ENCODE measurements at regions not wholly inside any gene's neighbourhood (a gene's known extent, or its start where the extent isn't known, plus 50 kb on each side); places are given as distances from the start of the nearest gene placed in this dataset.

DNA sequence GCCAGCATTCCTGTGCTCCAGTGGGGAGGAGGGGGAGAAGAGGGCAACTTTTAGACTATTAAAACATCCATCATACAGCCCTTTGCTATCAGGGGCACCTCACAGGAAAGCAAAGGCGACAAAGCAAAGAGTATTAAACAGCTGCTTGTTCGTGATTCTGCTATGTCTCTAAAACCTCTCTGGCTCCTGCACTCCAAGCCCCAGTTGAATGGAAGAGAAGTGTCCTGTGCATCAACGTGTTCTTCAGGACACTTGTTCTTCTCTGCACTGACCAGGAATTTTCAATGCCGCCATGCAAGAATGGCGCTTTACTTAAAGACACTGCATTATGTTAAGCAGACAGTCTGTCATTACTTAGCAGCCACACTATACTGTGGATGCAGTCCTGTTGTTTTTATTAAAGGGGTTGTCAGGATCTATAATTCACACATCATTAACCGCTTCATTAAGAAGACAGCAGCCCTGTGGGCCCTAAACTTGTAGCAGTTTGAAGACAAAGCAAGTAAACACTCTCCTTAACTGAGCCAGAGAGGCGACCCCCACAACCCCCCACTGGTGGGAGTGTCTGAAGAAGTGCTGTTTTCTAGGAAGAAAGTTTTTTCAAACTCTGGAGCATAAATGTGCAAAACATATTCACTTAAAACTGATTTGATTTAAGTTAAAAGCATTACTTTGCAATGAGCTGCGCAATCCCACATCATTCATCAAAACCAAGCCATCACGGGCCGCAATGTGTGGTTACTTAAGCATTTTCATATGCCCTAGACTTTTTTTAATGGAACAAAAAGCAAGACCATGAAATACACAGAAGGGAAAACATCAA, 164.5 kb downstream of the ZNF608 start:
- DNase-seq: no peak

DNA sequence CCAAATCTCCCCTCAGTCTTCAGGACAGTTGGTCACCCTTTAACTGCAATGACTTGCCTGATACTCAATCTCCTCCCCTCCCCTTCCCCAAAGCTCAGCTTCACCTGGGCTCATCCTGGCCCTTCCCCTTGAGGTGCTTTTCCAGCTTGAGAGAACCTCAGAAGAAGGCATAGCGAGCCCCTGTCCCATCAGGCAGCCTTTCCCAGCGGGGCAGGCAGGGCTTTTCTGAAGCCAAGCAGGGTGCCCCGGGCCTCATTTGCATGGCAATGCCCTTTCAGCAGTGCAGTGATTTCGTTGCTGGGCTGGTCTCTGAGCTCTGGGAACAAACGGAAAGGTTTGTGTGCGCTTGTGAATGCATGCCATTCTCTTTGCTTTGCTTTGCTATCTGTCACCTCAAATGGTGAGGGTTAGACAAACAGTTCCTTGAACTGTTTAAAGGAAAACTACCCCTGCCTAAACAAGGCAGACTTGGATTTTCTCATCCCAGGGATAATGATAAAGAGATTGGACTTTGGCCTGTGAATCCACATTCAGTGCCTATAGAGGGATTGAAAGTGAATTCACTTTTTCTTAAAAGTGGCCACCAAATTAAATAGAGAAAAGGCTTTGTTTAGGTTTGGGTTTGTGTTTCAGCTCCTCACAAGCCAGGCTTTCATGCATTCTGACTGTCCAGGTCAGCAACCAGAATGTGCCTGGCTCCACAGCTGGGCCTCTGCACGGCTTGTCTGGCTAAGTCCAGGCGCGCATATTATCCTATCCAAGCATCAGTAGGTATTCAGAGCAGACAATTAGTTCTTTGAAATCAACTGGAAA, 165.3 kb downstream of the ZNF608 start:
- no peak for DNase-seq

DNA sequence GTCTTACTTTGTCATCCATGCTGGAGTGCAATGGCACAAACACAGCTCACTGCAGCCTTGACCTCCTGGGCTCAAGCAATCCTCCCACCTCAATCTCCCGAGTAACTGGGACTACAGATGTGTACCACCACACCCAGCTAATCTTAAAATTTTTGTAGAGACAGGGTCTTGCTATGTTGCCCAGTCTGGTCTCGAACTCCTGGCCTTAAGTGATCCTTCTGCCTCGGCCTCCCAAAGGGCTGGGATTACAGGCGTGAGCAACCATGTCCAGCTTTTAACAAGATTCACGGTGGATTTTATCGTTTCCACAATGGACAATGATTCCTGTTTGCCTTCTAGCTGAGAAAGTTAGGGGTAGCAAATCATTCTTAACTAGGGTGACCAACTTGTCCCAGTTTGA, 165.9 kb downstream of the ZNF608 start:
- DNase-seq: no peak

DNA sequence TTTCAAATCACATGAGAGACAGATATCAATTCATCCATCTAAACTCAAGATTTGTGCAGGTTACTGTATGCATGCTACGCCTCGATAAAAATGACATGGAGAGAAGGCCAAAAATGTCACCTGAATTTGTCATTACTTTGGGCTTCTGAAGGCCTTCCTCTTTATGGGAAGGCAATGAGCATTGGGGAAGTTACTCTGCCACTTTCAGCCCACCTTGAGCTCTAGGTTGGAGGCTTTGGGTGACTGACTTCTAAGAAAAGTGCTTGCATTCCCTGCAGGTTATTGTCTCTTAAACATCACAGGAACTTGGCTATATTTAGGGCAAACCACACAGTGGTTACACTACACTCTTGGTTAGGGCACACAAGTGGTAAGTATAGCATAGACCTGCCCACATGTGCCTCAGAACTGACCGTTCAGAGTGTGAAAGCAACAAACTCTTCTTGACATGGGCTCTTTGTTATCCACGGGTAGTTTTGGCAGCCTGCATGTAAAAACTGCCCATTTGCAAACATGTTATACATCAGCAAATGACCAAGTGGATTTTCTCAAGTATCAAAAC, 169.5 kb downstream of the ZNF608 start:
- DNase-seq: no peak

DNA sequence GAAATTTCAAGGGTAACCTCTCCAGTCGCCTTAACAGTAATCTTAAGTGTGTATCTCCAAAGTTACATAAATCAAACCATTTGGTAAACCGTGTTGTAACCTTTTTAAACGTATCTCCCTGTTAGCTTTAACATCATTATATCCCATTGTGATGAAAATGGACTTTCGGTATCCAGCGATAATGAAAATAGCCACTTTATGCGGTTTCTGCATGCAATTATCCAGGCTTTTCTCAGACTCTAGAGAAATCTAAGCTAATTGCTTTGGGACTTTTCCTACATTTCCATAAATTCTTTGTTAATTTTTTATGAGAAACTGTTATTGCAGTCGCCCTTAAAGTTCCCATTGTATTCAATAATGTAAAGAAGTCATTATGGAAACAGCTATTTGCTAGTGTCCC, 170.7 kb downstream of the ZNF608 start:
- DNase-seq: no peak

DNA sequence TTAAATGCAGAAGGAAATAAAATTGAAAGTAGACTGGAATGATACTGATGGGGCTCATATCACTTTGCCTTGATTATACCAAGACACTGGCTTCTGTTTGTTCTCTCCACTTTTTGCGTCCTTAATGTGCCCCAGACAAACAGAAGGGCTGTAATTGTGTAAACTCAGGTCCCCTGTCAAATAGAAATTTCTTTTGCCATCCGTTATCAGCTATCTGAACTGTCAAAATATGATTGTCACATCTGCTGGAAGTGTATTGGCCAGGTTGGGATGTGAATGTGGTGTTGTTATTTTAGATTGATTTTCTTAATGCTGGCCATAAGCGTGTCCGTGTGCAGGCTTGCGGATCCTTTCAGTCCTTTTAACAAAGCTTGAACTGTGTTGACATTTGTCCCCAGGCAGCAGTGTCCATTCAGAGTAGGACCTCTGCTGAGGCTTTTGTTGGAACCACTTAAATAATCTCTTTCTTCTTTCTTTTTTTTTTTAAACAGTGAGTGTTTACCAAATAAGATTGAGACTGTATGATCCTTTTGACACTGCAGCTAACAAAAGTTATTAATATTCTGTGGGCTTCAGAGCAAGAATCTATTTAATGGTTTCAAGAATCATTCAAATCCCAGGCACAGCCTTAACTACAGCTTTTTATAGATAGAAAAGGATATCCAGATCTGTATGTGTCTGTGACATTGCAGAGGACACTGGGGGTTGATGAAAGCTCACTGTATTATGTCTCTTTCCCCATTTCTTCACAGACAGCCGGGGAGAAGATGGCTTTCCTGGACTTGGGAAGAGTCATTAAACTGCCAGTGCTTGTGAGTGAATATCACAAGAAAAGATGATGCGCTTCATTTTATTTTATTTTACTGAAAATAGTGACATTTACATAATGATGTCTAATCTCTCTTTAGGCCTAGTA, 171.7 kb downstream of the ZNF608 start:
- no peak for DNase-seq

DNA sequence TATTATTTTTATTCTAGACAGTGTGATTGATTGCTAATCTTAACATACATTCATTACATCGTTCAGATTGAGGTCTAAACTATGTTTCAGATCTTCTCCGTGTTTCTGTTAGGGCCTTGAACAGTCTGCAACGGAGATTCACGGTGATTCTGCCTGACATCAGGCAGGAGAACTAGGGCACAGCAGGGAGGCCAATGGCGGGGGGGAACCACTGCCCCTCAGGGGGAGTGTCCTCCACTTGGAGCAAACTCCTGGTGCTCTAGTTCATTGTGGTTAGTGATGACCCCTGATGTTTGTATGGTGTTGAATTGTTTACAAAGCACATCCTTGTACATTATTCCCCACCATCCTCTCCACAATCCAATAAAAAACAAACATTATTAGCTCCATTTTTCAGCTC, 173.5 kb downstream of the ZNF608 start:
- DNase-seq: no peak

DNA sequence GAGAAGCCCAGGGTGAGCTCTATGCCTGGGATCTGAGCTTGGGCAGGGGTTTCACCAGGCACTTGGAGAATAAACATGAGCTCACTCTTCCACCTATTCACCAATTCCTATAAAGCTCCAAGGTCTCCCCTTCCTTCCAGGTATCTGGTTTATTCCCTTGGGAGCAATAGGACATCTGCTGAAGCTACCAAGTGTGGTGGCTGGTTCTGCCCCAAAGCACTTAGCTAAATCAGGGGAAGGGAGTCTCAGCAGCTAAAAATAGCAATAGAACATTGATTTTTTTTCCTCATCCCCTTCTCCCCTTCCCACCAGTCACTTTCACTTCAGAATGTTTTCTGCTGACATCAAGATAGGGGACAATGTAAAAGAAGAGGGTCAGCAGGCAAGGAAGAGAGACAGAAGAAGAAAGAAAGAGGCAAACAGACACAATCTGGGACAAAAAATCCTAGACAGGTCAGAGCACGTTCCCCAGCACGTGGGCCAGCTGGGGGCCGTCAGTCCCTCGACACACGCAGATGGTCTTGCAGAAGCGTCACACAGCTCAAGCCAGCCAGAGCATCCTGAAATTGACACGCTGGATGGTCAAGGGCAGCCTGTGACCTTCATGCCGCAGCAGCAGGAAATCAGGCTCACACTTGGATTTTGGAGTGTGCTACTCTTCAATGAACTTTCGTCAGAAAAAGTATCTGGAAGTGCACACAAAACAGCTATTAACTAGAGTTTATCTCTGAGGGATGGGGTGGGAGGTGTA, 176.0 kb downstream of the ZNF608 start:
- no peak for DNase-seq

DNA sequence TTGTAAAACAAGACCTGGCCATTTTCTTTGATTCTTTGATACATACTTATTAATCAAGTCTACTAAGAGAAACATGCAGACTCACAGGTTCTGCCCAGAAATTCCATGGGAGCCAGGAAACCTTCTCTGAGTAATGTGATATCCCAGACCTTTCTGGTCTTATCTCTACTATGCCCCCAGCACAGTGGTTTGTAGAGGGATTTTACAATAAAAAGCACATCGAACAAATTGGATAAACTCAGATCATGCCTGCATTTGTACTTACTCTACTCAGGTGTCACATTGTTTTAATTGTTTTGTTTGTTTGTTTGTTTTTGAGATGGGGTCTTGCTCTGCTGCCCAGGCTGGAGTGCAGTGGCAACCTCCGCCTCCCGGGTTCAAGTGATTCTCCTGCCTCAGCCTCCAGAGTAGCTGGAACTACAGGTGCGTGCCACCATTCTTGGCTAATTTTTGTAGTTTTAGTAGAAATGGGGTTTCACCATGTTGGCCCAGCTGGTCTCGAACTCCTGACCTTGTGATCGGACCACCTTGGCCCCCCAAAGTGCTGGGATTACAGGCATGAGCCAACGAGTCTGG, 179.5 kb downstream of the ZNF608 start:
- no peak for DNase-seq

DNA sequence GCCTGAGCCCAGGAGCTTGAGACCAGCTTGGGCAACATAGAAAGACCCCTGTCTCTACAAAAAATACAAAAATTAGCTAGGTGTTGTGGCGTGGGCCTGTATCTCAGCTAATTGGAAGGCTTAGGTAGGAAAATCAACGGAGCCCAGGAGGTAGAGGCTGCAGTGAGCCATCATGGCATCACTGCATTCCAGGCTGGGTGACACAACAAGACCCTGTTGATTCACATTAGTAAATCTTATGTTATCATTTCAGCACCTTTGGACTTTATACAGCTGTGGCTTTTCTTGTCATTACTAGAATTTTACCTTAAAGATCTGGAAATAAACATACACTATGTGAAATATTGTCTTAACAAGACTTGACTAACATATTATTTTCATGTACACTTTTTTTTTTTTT, 185.0 kb downstream of the ZNF608 start:
- DNase-seq: no peak

DNA sequence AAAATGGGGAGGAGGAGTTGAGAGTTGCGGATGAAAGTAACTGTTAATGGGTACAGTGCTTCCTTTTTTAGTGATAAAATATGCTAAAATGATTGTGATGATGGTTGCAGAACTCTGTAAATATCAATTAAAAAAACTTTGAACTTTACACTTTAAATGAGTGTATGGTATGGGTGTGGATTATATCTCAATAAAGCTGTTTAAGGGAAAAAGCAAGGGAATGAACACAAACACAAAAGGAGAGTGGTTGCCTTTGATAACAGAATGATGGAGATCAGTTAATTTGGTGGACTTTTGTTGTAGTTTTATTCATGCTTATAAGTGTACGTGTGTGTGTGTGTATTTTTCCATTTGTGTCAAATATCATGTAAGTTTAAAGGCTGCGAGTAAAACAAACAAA, 186.1 kb downstream of the ZNF608 start:
- no peak for DNase-seq

DNA sequence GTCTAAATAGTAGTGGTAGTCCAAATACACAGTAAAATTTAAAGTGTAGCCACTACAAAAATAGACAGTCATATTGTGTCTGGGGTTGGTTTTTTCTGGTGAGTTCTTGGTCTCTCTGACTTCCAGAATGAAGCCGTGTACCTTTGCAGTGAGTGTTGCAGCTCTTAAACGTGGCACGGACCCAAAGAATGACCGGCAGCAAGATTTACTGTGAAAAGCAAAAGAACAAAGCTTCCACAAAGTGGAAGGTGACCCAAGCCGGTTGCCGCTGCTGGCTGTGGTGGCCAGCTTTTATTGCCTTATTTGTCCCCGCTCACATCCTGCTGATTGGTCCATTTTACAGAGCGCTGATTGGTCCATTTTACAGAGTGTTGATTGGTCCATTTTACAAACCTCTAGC, 188.7 kb downstream of the ZNF608 start:
- no peak for DNase-seq

DNA sequence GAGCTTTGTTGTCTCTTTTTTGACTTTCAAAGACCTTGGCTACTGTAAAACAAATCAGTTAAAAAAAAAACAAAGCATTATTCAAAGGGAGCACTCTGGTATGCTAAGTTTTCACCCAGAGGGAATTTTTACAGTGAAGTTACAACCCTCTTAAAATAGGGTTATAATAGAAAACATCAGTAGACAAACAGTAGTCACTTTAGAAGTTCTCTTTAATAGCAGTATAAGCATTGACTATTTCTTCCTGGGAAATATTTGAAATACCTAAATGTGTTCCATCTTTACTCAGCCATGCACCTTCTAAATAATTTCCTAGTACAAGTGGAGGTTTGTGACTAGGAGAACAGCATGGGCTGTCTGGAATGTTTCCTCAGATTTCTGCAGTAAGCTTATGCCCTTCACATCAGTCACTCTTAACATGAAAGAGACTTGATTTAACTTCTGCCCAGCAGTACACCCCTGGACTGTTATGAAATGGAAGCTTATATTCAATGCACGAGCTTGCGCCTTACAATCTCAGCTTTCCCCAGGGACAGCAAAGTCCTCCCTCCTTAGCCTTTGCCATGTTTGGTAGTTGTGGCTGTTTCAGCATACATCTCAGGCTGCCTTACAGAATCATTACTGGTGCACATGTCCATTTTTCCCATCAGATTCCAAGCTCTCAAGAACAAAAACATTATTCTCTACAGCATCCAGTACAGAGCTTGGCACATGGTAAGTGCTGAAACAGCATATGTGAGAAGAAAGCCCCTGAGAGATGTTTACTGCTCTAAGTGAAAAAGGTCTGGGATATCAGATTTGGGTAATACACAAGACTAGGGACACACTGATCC, 191.5 kb downstream of the ZNF608 start:
- no peak for DNase-seq

DNA sequence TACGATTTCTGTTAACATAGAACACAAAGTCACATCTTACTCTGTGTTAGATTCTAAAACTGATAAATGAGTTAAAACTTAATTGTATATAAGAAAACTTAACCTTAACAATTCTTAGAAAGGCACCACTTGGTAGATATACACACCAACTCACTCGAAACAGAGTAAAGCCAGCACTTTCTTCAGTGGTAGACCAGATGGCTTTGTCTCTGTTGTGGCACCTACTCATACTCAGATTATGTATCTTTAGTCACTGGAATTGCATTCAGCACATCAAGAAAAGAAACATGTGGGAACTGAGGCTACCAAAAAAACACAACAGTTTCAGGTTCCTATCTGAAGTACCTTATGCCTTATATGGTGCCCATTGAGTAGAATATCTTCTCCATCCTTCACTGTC, 192.5 kb downstream of the ZNF608 start:
- DNase-seq: no peak

DNA sequence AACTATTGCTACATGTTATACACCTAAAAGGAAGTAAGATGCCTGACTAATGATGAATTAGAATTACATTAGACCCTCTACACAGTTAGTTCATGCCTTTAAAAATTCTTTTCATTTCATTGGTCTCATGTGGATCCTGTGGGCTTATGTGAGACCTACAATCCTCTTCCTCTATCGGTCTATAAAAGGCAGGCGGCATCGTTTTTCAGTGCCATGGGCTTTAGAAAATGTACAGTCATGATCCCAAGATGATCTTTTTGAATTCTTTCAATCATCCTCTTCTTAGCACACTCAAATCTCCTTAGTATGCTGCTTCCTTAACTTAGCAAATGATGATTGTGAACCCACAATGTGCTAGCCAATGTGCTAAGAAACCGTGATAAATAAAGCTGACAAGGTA, 193.9 kb downstream of the ZNF608 start:
- DNase-seq: no peak

DNA sequence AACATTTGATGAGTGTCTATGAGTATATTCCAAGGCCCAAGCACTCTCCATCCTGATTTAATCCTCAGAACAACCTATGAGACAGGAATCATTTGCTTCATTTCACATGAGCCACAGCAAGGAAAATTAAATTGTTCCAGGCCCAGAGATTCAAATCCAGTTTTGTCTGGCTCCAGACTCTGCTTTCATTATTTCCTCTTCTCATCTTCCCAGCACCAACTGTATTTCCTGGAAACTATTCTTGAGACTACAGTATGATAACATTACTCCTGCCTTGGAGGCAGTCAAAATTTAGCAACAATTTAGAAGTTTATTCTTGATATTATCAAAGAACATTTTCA, 194.5 kb downstream of the ZNF608 start:
- DNase-seq: no peak

DNA sequence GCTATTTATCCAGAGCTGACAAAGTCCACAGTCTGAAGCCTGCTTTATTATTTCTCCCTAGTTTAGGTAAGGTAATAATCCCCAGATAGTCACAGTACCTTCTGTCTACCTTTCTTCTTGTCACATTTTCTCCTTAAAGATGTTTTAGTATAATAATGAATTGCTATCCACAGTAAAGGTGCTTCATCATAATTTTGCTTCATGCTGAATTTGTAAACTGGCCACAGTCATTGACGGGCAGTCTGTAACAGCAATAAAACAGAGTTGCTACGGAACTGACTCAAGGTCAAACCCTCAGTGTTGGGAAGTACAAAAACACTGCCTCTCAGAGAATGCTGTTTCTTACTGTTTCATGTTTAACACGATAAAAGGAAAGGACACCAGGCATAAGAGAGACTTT, 195.7 kb downstream of the ZNF608 start:
- no peak for DNase-seq

DNA sequence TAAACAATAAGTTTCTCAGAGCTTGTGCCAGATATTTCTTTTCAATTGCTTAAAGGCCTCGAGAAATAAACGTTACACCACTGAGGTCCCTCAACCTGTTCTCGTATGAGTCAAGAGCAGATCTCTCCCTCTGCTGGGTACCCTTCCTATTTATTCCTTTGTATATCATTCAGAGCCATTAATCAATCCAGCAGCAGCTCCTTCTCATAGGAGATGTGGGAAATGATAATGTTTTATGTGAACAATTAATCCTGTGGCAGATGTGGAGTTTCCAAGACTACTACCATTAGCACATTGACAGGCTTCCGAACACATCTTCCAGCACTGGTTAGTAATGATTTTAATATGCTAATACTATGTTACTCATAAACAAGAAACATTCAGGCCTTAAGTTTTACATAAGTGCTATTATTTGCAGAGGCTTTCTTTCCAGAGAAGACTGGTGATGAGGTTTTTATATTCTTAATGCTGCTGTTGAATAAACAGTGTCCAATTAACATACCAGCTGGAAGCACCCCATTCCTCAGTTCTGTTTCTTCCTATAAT, 196.5 kb downstream of the ZNF608 start:
- no peak for DNase-seq

DNA sequence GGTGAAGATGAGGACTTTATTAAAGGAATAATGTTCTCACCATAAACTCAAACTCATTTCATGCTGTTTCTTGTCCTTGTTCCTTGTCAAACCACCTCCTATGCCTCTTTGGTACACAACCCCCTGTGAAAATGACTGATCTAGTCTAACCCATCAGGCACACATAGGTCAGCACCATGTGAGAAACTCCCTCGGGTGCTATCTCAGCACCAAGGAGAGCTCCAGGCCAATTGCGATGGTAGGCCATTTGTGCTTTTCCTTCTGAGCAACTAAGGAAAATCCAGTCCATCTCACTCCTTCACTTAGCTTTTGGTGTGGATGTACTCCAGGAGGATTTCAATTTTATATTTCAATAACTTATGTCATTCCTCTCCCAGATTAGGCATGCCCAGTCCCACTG, 199.8 kb downstream of the ZNF608 start:
- no peak for DNase-seq

DNA sequence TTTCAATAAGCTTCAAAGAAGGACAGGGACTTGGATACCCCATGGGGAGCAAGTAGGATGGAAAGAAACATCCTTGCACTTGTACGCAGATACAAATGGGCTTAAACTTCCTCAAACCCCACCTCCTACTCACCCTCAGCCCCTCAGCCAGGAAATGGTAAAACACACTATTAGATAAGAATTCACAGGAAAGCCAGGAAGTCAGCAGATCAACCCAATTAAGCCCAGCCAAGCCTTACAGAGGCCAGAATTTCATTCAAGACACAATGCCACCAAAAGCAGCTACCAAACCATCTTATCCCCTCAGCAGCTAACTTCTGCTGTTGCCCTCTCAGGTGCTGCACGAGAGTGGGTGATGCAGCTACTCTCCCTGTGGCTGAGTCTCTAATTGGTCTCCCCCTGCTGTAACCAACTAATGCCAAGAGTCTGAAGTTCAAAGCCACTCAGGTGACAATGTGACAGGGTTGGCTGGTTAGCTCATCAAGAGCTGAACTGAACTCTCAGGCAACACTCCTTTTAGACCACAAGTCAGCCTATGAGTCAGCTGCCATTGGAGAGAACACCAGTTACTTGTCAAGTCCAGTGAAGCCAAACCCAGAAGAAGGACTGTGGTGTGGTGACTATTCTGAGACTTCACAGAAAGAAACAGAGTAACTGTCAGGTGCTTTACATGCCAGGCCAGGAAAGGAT, 201.9 kb downstream of the ZNF608 start:
- DNase-seq: no peak

Measured in CD4-positive, alpha-beta T cell treated with Interferon gamma for 1 hour (primary cell).